C4-2B (cell line): ENCODE measurements at regions not wholly inside any gene's neighbourhood (a gene's known extent, or its start where the extent isn't known, plus 50 kb on each side); places are given as distances from the start of the nearest gene placed in this dataset.
"Not testable (repeated sequence)": the region's sequence is repeated elsewhere in the genome, so short reads cannot be mapped to it uniquely, and the experiment has no call there.

ENCODE experiments used
- ZFX ChIP-seq: fragments of 450-650 bp; IDR thresholded peaks from 2 replicates; pipeline ENCODE4 v1.6.1; 2017
- TF ChIP-seq, protein P1 (sequence below): fragments of 450-650 bp; conservative IDR thresholded peaks from 2 replicates; pipeline ENCODE4 v1.5.1; 2017; ENCODE audit warnings: mild to moderate bottlenecking

DNA sequence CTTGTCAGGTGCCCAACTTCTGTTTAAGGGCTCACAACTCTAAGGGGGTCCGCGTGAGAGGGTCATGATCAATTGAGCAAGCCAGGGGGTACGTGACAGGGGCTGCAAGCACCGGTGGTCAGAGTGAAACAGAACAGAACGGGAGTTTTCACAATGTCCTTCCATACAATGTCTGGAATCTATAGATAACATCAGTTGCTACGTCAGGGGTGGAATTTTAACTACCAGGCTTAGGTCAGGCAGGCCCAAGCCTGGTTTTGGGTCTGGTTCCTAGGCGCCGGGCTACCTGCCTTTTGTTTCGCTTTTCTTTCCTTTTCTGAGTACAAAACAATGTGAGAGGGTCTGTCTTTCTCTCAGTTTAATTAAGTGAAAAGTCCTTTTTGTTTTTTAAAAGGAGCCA lies 666.5 kb upstream of the MBL2 start:
- TF ChIP-seq, protein P1, sequence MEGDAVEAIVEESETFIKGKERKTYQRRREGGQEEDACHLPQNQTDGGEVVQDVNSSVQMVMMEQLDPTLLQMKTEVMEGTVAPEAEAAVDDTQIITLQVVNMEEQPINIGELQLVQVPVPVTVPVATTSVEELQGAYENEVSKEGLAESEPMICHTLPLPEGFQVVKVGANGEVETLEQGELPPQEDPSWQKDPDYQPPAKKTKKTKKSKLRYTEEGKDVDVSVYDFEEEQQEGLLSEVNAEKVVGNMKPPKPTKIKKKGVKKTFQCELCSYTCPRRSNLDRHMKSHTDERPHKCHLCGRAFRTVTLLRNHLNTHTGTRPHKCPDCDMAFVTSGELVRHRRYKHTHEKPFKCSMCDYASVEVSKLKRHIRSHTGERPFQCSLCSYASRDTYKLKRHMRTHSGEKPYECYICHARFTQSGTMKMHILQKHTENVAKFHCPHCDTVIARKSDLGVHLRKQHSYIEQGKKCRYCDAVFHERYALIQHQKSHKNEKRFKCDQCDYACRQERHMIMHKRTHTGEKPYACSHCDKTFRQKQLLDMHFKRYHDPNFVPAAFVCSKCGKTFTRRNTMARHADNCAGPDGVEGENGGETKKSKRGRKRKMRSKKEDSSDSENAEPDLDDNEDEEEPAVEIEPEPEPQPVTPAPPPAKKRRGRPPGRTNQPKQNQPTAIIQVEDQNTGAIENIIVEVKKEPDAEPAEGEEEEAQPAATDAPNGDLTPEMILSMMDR, result not testable (repeated sequence)
- TF ChIP-seq ZFX, result not testable (repeated sequence)
